HG03066 (cell line): ENCODE measurements at regions not wholly inside any gene's neighbourhood (a gene's known extent, or its start where the extent isn't known, plus 50 kb on each side); places are given as distances from the start of the nearest gene placed in this dataset.
A peak's percentile ranks its signal among the peaks of the same experiment; 100 is the strongest.
"Not testable (repeated sequence)": the region's sequence is repeated elsewhere in the genome, so short reads cannot be mapped to it uniquely, and the experiment has no call there.

Source experiments
- ATAC-seq: cut with Tn5 transposase; IDR thresholded peaks from one replicate; pipeline ENCODE4 v1.9.1; 2021; ENCODE audit warnings: low read depth; ENCODE audit not compliant: unreplicated experiment

DNA sequence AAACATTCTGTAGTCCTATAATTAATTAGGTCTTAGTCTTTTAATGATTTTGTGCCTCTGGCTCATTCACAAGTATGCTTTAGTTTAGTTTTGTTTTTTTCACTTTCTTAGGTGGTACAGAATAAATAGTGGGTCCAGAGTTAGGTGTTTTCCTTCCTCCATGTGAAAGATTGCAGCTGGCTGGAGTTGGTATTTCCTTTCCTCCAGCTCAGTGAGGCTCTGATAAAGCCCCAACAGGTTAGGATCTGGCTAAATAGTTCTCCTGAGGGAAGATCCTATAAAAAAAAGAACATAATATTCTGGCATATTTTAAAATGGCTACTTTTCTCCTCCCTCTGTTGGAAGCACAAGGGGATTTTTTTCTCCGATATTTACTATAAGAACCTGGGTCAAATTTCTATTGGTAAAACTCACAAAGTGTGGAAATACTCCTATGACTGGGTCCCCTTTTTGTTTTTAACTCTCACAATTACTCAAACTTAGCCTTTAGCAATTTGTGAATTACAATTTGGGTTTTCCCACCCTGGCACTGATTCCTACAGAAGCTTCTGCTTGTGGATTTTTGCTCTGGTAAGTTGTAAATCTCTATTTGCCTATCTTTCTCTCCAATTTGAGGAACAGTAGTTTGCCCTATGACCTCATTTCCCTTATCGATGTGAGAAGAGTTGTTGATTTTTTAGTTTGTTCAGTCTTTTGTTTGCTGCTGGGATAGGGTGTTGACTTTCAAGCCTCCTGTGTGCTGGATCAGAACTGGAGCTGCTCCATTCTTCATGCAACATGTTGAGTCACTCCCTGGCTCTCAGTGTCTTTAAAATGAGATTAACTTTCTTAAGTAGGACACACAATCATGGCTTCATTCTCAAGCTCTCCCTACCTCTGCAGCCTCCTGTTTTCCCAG, 500.9 kb downstream of the RNF144A start:
- no peak for ATAC-seq

DNA sequence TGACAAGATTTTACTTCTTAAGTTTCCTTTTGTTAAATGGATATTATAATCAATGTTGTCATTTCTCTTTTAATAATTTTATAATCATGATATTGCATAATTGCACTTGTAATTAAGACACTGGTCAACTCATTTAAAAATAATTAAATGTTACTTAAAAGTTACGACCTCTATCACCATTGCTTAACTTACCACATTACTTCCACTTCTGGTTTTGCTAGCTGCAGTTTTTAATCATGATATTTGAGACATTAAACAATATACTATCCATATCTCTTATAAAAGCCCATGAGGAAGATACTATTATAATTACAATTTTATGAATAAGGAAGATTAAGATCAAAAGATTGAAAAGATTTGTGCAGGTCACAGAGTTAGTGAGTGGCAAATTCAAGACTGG, 502.0 kb downstream of the RNF144A start:
- ATAC-seq: no peak

DNA sequence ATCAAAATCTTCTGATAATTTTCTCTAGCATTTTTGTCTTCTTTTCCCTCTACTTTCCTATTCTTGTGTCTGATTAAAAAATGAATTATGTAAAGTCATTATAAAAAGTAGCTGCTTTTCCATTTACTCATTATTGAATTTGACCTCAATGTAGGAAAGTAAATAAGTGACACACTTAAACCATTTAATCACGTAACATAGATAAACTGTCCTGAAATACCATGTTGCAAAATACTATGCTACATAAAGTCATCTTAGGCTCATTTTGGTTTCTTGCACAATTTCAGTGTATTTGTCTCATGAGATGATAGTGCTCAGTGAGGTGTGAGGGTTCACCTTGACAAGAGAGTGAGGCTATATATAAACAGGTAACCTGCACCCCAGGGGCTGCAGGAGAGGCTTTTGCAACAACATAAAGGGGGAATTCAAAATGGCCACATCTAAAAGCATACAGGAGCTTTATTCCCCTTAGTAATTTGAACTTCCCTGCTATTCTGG, 502.7 kb downstream of the RNF144A start:
- ATAC-seq: no peak

DNA sequence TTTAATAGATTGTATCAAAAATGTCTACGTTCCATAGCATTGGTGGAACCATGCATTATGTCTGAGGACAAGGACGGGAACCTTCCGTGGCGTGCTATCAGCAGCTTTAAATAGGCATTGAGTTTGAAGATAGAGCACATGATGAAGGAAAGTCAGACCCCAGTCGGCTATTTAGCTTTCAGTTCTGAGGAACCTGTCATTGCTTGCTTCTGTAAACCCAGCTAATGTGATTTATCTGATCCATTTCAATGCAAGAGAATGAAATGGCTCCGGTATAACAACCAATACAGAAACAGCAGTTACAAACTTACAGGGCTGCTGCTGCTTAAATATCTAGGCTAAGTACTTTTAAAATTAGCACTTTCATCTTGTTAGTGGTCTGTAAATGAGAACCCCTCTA, 503.3 kb downstream of the RNF144A start:
- ATAC-seq: no peak

DNA sequence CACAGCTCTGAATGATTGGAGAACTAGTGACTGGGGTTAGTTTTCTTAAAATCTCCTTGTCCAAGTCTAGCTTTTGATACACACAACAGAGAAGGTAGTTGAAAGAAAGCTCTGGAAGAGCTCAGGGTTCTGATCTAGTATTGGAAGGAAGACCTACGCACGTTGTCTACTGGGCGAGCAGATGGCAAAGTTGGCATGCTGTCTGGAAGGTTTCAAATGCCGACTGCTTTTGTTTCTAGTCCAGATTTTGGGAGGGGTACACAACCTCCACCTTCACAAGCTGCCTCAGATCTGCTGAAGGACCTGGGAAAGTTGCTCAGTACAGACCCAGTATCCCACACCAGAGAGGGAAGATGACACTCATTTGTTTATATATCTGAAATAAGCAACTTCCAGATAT, 507.3 kb downstream of the RNF144A start:
- ATAC-seq: no peak

DNA sequence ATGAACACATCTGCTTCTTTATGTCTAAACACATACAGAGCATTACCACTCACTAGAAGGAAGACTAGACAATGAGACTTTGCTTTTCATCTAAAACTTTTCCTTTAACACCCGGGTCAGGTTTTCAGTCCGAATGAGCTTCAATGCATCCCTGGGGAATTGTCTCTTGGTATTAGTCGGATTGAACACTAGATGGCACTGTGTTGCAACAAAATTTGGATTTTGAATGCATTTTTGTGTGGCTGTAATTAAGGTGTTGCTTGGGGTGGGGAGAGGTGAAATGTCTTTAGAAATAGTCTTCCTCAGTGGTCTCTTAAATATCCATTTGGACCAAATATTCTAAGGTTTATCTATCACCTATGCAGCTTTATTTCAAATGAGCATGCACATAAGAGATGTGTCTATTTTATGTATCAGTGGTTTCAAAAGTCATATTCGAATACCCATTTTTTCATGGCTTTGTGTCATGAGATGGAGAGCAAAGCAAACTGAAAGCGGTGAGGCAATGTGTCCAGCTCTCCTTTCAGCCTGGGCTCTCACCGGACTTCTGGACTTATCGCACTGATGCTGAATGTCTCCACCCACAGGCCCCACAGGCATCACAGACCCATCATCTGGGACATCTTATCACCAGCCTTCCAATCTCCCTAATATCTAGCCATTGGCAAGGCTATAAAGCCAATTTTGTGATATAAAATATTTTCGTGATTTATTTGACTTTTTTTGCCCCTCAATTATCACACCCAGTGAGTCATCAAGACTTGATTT, 510.3 kb downstream of the RNF144A start:
- no peak for ATAC-seq

DNA sequence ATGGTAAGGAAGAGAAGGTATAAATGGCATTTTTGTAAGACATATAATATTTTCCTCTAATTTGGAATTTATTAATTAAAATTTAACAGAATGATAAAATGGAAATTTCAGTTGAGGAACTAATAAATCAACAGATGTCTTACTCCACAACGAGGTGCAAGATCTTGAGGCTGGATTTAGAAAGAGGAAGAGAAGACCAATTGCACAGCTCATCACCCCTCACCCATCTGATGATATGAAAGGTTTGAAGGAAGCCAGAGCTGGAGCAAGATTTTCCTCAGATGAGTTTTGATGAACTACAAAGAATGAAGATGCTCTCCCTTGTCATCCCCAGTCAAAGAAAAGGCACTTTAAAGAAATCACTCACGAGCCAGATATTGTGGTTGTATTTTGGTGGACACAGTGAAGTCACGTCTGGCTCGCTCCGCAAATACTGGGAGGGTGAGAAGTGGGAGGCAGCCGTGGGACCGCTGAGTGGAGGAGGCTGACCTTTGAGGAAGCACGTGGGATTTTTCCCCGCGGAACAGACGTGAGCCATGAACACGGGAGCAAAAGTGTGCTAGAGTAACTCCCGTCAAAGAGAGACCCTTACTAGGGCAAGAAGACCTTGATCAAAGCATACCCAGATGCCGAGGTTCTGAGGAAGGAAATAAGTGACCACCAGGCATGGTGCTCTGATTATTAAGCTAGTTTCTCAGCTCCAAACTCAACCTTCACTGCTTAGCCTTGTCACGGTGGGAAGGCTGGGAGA, 511.4 kb downstream of the RNF144A start:
- no peak for ATAC-seq

DNA sequence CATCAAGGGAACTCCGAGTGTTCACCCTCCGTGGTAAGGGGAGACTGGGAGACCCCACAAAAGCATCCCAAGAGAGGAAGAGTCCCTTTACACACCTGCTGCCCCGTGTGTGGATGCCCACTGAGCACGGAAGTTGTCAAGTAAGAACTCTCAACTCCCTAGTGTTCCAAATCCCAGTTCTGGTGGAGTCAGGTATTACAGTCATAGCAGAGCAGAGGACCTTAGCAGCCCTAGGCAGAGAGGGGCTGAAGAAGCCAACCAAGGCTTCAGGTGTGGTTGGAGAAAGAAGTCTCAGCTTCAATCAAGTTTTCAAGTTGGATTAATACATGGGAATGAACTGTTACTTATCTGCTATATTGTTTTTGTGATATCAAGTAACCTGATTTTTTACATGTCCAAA, 512.5 kb downstream of the RNF144A start:
- no peak for ATAC-seq

DNA sequence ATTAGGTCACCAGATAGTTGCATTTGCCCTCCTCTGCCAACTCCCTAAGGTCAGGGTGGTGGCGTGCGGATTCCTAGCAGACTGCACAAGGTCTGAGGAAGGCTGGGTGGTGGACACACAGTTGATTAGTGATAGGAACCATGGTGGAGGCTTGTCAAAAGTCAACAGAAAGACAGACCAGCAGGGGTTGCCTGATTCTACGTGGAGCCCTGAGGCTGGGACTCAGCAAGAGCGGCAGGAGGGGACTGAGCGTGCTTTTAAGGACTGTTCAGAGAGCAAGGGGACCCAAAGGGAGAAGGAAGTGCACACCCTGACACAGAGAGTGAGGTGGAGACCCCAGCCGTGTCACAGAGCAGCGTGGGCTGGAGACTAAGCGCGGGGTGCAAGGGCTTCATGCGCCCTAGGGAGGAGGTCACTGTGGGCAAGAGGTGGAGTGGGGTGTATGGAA, 513.2 kb downstream of the RNF144A start:
- ATAC-seq: no peak

DNA sequence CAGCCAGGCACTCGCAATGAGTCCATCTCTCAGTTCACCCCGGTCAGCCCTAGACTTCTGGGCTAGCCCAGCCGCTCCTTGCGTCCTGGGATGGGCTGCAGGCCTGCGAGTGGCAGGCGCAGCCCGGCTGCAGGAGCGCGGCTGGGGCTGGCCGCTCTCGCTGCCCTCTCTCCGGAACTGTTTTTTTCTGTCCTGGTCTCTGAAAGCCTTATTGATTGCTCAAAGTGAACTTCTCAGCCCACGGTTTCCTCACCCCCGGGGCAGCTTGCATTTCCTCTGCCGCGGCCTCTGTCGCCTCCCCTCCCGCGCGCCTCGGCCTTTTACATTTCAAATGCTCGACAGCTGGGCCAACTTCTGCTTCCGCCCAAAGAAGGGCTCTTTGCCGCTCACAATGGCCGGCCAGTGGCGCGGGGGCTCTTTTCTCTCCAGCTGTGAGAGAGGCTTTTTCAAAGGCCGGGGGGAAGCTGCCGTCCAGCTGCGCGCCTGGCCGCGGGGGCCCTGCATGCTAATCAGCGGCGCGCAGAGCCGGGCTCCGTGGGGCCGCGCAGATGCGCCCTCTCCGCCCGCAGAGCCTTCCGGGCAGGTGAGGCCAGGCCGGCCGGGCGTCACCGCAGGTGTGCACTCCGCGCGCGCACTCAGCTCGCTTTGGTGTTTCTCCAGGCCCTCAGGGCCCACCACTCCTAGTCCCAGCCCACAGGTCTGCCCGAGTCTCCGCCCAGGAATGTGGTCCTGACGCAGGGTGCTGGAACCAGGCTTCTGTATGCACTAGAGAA, 513.8 kb downstream of the RNF144A start:
- peak; percentile 74 for ATAC-seq

DNA sequence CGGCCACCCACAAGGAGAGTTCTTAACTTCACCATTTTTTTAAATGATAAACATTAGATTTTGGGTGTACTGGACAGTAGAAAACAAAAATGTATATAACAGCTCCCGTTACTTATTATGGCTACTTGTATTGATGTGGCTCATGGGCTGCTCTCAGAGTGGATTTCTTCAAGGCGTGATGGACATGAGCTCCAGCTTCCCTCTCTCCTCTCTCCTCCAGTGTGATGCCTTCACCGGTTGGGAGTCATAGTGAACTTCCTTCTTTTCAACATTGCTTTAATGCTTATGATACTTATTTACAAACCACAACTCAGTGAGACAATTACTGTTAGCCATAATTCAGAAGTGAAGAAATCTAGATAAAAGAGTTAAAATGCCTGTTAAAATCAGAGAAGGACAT, 515.2 kb downstream of the RNF144A start:
- no peak for ATAC-seq

DNA sequence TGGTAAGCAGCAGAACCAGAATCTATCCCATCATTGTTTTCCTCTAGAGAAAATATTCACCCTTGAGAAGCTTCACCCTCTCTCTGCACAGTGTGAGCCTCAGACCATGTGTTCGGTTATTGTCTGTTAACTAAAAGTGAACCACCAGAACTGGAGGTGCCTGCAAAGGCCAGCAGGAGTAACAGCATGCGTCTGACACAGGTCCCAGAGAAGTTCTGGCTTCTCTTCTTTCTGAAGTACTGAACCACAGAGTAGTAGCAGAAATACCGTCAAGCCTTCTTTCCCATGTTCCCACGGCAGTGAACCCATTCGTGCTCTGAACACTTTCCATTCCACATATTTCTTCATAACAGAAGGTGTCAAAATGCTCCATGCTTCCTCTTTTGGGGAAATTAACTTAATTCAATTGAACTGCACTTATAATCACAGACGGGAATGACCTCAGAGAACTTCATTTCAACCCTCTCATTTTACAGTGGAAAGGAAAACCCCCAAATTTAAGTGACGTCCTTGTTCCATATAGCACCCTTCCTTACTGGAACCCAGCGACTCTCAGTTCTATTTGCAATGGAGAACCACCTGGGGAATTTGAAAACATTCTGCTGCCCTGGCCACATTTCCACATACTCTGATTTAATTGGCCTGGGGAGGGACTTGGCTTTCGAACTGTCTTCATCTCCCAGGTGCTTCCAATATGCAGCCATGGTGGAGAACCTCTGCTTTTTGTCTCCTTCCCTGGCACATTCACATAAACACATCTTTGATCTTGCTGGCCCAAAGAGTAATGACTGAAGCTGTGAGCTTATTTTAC, 519.1 kb downstream of the RNF144A start:
- ATAC-seq: no peak

DNA sequence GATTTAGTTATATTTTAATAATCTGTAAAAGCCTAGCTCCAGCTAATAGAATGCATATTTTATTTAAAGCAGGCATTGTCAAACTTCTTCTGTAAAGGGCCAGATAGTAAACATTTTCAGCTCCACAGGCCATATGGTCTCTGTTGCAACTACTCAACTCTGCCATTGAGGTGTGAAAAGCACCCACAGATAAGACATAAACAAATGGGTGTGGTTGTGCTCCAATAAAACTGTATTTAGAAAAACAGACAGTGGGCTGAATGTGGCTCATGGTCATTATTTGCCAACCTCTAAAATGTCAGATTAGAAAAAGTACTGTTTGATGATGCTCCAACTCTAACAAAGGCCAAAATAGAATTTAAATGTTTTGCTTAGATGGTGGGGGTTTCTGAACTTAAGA, 519.9 kb downstream of the RNF144A start:
- ATAC-seq: no peak

DNA sequence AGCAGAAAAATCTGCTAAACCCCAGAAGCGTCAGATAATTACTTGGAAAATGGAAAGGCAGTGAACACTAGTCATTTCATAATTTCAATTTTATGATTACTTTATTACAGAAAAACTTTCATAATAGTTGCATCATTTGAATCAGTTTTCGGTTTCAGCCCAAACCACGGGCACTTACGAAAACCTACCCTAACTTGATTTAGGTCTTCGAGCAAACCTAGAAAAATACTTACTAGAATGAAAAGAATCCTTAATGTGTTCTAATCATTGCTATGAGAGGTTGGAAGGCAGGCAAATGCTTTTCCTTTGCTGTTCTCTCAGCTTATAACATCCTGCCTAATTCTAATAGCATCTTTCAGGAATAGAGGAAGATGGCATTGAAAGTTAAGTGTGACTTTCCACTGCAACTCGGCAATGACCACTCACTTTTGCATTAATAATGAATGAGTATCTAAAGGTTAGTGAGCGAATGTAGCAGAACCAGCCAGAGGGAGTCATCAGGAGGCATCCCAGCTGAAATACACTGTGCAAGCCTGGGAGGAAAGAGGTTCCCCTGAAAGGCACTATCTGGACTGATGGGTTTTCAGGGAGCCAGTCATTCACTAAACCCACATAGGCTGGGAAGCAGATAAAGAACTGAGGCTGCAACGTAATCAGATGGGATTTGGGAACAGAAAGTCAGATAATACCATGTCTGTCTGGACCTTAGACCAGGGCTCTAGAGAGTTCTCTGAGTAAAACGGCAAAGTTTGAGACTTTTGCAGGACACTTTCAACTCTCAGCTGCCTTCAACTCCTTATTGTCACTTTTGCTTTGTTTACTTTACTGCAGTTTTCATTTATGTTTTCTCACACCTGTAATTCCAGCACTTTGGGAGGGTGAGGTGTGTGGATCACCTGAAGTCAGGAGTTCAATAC, 520.8 kb downstream of the RNF144A start:
- ATAC-seq: no peak

DNA sequence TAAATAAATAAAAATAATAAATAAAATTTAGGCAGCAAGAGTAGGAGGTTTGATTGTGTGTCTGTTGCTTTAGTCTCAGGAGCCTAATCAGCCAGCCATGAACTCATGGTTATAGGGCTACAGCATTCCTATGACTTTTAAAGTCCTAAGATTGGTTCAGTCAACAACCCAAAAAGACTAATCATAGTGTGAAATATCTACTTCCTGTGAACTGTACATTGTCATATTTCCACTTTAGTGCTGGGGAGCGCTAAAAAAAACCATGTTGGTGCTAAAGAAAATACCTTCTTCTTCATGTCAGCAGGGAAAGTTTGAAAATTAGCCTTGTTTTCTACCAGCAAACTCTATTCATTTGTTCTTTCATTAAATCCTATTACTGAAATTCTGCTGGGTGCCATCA, 521.6 kb downstream of the RNF144A start:
- no peak for ATAC-seq

DNA sequence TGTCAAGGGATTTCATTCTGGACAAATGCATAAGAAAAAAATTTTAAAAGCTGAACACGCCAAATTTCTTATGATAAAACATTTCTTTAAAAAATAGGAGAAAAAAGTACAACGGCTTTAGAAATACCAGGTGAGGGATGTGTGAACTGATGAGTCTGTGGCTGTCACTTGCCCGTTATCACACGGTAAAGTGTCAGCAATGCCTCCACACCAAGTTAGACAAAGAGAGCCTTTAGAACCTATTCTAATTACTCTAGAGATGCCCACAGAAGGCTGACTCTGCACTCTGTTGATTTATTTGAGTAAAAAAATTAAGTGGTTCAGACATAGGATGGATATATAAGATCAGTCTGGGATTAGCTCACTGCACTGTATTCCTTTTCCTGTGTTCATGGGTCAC, 523.8 kb downstream of the RNF144A start:
- no peak for ATAC-seq

DNA sequence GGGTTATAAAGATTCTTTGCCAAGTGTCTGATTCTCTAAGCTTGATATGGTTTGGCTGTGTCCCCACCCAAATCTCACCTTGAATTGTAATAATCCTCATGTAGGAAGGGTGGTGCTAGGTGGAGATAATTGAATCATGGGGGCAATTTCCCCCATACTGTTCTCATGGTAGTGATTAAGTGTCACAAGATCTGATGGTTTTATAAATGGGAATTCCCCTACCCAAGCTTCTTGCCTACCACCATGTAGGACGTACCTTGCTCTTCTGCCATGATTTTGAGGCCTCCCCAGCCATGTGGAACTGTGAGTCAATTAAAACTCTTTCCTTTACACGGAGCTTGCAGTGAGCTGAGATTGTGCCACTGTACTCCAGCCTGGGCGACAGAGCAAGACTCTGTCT, 524.6 kb downstream of the RNF144A start:
- not testable (repeated sequence) for ATAC-seq

DNA sequence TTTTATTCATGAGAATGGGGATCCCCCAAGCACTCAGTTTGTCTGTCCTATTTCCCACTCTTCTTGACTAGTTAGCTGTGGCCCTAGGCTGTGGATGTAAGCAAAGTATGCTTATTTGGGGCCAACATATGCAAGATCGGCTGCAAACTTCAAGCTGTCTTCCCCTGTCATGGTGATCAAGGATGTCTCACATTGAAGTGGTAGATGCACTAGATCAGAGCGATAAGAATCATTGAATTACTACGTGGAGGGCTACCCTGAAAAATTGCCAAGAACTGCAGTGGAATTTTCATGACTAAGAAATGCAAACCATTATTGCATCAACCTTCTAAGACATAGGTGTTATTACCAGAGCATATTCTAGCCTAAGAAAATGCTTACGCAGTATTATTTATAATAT, 527.4 kb downstream of the RNF144A start:
- ATAC-seq: no peak
